ENCODE measurements at regions not wholly inside any gene's neighbourhood (a gene's known extent, or its start where the extent isn't known, plus 50 kb on each side); places are given as distances from the start of the nearest gene placed in this dataset.

- TF ChIP-seq CTCF (IDR thresholded peaks at IDR 0.05) (no peak), EZH2 (IDR thresholded peaks at IDR 0.05; ENCODE audit: borderline replicate concordance, insufficient read depth, low read depth, low read length, poor library complexity, severe bottlenecking) (no peak)
Measured at GRCh38 chr3:152213938-152214337, 54.8 kb upstream of the MBNL1 start.

Measured in B cell (primary cell).